HEK293T (cell line): ENCODE measurements at regions not wholly inside any gene's neighbourhood (a gene's known extent, or its start where the extent isn't known, plus 50 kb on each side); places are given as distances from the start of the nearest gene placed in this dataset.

Experiments
- ARNT ChIP-seq: fragments of 450-650 bp; IDR thresholded peaks from 2 replicates; pipeline ENCODE4 v1.6.1; 2017; ENCODE audit warnings: mild to moderate bottlenecking
- BHLHE40 ChIP-seq: fragments of 450-650 bp; IDR thresholded peaks from 2 replicates; pipeline ENCODE4 v1.6.1; 2016; ENCODE audit warnings: mild to moderate bottlenecking, moderate library complexity, borderline replicate concordance
- CTBP1 ChIP-seq: fragments of 450-650 bp; IDR thresholded peaks from 2 replicates; pipeline ENCODE4 v1.6.1; 2016; ENCODE audit warnings: borderline replicate concordance
- ELF4 ChIP-seq: fragments of 450-650 bp; IDR thresholded peaks from 2 replicates; pipeline ENCODE4 v1.6.1; 2017; ENCODE audit warnings: antibody characterized with exemption
- FOXA1 ChIP-seq: fragments of 450-650 bp; IDR thresholded peaks from 2 replicates; pipeline ENCODE4 v1.6.1; 2016; ENCODE audit warnings: mild to moderate bottlenecking
- FOXK2 ChIP-seq: fragments of 450-650 bp; IDR thresholded peaks from 2 replicates; pipeline ENCODE4 v1.6.1; 2016; ENCODE audit warnings: mild to moderate bottlenecking
- FOXM1 ChIP-seq: fragments of 450-650 bp; IDR thresholded peaks from 2 replicates; pipeline ENCODE4 v1.6.1; 2017; ENCODE audit warnings: mild to moderate bottlenecking, borderline replicate concordance
- HDGF ChIP-seq: fragments of 450-650 bp; IDR thresholded peaks from 2 replicates; pipeline ENCODE4 v1.6.1; 2017; ENCODE audit warnings: antibody characterized with exemption, borderline replicate concordance
- NFRKB ChIP-seq: fragments of 450-650 bp; IDR thresholded peaks from 2 replicates; pipeline ENCODE4 v1.6.1; 2016; ENCODE audit warnings: mild to moderate bottlenecking, moderate library complexity
- SP1 ChIP-seq: fragments of 450-650 bp; IDR thresholded peaks from 2 replicates; pipeline ENCODE4 v1.6.1; 2017
- SUZ12 ChIP-seq: fragments of 450-650 bp; IDR thresholded peaks from 2 replicates; pipeline ENCODE4 v1.6.1; 2016; ENCODE audit warnings: mild to moderate bottlenecking
- ZNF384 ChIP-seq: fragments of 450-650 bp; IDR thresholded peaks from 2 replicates; pipeline ENCODE4 v1.6.1; 2016
- TF ChIP-seq, protein P1 (sequence below): fragments of 450-650 bp; IDR thresholded peaks from 2 replicates; pipeline ENCODE4 v1.6.1; 2016

DNA sequence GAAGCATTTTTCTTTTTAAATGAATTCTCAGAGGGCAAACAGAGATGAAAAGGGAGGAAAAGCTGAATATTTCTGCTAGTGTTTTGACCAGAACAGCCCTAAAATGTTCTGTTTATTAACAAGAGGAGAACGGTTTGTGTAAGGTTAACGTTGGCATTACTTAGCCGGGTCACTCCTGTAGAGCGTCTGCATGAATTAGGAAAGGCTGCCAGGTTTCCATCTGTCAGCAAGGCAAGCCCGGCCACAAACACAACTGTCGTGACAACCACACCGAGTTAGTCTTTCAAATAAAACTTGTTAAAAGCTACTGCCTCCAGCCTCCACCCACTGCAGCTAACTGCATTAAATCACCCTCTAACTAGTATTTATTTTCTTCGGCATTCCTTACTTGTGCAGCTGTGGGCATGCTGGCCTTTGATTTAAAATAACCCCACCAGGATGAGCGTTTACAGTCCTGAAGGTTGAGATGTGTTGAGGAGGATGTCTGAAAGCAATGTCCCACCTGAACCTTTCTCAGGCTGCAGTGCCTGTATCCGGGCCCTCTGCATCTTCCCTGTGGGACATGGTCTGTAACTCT, 527.9 kb downstream of the FGF9 start:
- TF ChIP-seq, protein P1, sequence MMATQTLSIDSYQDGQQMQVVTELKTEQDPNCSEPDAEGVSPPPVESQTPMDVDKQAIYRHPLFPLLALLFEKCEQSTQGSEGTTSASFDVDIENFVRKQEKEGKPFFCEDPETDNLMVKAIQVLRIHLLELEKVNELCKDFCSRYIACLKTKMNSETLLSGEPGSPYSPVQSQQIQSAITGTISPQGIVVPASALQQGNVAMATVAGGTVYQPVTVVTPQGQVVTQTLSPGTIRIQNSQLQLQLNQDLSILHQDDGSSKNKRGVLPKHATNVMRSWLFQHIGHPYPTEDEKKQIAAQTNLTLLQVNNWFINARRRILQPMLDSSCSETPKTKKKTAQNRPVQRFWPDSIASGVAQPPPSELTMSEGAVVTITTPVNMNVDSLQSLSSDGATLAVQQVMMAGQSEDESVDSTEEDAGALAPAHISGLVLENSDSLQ = no peak
- TF ChIP-seq ELF4 = no peak
- TF ChIP-seq HDGF = no peak
- TF ChIP-seq CTBP1 = no peak
- TF ChIP-seq SP1 = no peak
- TF ChIP-seq FOXM1 = no peak
- TF ChIP-seq BHLHE40 = no peak
- TF ChIP-seq ARNT = no peak
- no peak for TF ChIP-seq FOXK2
- TF ChIP-seq SUZ12 = no peak
- TF ChIP-seq NFRKB = no peak
- TF ChIP-seq FOXA1 = no peak
- TF ChIP-seq ZNF384 = no peak
